Thoracic aorta (tissue), 2 donors: ENCODE measurements at regions not wholly inside any gene's neighbourhood (a gene's known extent, or its start where the extent isn't known, plus 50 kb on each side); places are given as distances from the start of the nearest gene placed in this dataset.

ENCODE experiments used
- ATAC-seq: fragments of 150-250 bp; one replicate; pipeline ENCODE4 v1.8.0; 2017; ENCODE audit warnings: low read depth; ENCODE audit not compliant: insufficient number of reproducible peaks, low FRiP score
- DNase-seq: peaks from one replicate; pipeline ENCODE4 v3.0.0-alpha.2; 2020; ENCODE audit warnings: low spot score
- H3K27ac ChIP-seq, 2 donors: fragments of 200-600 bp; sonication (generic); 1 replicate in 1 of 2; 2 replicates in 1 of 2; pipeline ENCODE4 v1.5.1; 2016; ENCODE audit warnings: mild to moderate bottlenecking in 2 of 2, moderate library complexity in 2 of 2
- H3K27me3 ChIP-seq: fragments of 200-600 bp; sonication (generic); replicated peaks from 2 replicates; pipeline ENCODE4 v1.6.0; 2016; ENCODE audit warnings: mild to moderate bottlenecking; ENCODE audit not compliant: insufficient read depth
- H3K36me3 ChIP-seq: fragments of 200-600 bp; sonication (generic); one replicate; pipeline ENCODE4 v1.5.1; 2016
- H3K4me1 ChIP-seq, 2 donors: fragments of 200-600 bp; sonication (generic); 1 replicate in 1 of 2; 2 replicates in 1 of 2; pipeline versions ENCODE4 v1.5.1 to v1.6.0; 2016; ENCODE audit warnings: low read depth in 2 of 2, mild to moderate bottlenecking in 1 of 2; ENCODE audit not compliant: control insufficient read depth in 1 of 2
- H3K4me3 ChIP-seq: fragments of 200-600 bp; sonication (generic); 2 replicates; pipeline ENCODE4 v1.5.1; 2016; ENCODE audit warnings: mild to moderate bottlenecking
- H3K9me3 ChIP-seq: fragments of 200-600 bp; sonication (generic); 2 replicates; pipeline ENCODE4 v1.5.1; 2016
- CTCF ChIP-seq: fragments of 200-600 bp; sonication (generic); IDR thresholded peaks from one replicate; pipeline ENCODE4 v1.5.1; 2019; ENCODE audit warnings: antibody characterized with exemption

DNA sequence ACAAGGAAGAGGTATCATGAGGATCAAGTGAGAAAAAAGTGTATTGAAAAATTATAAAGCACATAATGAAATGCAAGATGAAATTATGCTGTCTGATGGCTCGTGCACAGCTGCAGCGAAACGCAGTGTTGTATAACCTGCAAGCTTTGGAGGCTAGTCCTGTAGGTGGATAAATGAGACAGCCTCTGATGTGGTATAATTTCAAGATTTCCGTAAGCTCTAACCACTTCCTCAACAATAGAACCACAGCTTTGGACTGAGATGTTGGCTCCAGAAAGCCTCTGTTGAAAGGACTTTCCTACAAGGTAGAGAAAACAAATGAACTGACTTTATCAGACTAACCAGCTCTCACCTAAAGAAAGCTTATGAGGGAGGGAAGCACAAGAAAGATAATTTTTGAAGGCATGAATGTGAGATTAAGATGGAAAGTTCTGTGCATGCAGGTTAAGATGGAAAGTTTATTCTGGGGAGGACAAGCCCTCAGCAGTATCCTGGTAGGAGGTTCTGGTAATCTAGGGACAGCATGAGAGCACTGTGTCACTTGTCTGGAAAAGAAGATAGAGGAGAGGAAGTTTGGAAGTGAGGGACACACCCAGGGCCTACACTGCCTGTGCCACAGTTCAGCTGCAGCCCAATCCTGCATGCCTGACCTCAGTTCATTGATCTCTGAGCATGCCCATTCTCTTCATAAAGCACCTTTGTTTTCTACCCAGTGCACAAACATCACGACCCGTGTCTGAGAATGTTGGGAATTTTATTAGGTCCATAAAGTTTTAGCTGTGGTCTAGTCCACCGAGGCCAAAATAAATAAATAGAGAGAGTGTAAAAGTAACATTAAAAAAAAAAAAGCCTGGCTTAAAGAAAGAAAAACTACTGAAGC lies 161.5 kb upstream of the SFRP2 start:
- no peak for ATAC-seq
- peaks cover 0 to 11% of the 10 kb centered on the region in 2 donors for H3K4me1 ChIP-seq
- H3K27me3 ChIP-seq, result no peaks in the 10 kb centered on the region
- no peak overlapping the region for H3K27ac ChIP-seq
- DNase-seq, result no peak
- H3K9me3 ChIP-seq, result peaks cover 4% of the 10 kb centered on the region
- no peaks in the 10 kb centered on the region for H3K36me3 ChIP-seq
- no peak overlapping the region for H3K4me3 ChIP-seq
- no peak for TF ChIP-seq CTCF

DNA sequence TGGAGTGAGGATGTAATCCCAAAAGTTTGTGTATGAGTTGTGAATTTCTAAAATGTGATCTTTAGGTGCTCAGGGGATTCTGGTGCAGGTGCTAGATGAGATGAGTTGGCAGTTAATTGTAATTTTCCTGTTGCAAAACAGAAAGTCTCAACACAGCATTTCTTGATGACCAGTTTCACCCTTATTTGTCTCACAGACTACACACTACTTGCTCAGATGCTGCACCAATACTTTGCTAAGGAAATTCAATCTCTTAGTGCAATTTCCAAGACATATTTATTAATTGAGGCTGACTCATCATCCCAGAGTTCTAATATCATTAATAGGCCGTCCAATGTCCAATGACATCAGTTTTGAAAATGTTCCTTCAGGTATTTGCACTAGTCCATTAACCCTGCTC lies 159.2 kb upstream of the SFRP2 start:
- ATAC-seq, result no peak
- Histone ChIP-seq H3K9me3 (peaks cover 4% of the 10 kb centered on the region), H3K4me1 (peaks cover 0 to 11% of the 10 kb centered on the region in 2 donors), H3K27me3 (no peaks in the 10 kb centered on the region), H3K27ac (no peak overlapping the region), H3K36me3 (no peaks in the 10 kb centered on the region), H3K4me3 (no peak overlapping the region)
- TF ChIP-seq CTCF, result no peak
- no peak for DNase-seq

DNA sequence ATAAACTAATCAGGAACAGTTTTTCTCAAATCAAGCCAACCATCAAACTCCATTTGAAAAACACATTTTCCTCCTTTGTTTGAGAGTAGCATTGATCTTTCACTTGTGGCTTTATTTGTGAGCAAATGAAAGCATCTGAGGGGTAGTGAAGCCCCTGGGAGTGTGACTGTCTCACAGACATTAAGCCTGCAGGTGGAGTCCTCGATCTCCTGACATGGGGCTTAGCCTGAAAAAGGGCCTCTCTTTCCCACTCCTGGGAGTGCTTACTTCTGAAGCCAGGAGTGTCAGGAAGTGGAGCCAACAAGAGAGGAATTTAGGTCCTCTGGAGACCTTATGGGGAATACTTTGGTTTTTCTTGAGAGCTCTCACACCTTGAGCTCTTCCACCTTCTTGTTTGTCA lies 158.2 kb upstream of the SFRP2 start:
- Histone ChIP-seq H3K4me3 (no peak overlapping the region), H3K36me3 (no peaks in the 10 kb centered on the region), H3K27ac (no peak overlapping the region), H3K4me1 (peaks cover 0 to 11% of the 10 kb centered on the region in 2 donors), H3K9me3 (peaks cover 4% of the 10 kb centered on the region), H3K27me3 (no peaks in the 10 kb centered on the region)
- no peak for TF ChIP-seq CTCF
- no peak for DNase-seq
- ATAC-seq, result no peak

- DNase-seq, result no peak
- Histone ChIP-seq H3K27ac (no peak overlapping the region), H3K9me3 (peaks cover 4% of the 10 kb centered on the region), H3K4me3 (no peak overlapping the region), H3K27me3 (no peaks in the 10 kb centered on the region), H3K4me1 (peaks cover 0 to 10% of the 10 kb centered on the region in 2 donors), H3K36me3 (no peaks in the 10 kb centered on the region)
- no peak for TF ChIP-seq CTCF
- no peak for ATAC-seq
These were observed 156.8 kb upstream of the SFRP2 start for GRCh38 chr4:153945704-153946103.

DNA sequence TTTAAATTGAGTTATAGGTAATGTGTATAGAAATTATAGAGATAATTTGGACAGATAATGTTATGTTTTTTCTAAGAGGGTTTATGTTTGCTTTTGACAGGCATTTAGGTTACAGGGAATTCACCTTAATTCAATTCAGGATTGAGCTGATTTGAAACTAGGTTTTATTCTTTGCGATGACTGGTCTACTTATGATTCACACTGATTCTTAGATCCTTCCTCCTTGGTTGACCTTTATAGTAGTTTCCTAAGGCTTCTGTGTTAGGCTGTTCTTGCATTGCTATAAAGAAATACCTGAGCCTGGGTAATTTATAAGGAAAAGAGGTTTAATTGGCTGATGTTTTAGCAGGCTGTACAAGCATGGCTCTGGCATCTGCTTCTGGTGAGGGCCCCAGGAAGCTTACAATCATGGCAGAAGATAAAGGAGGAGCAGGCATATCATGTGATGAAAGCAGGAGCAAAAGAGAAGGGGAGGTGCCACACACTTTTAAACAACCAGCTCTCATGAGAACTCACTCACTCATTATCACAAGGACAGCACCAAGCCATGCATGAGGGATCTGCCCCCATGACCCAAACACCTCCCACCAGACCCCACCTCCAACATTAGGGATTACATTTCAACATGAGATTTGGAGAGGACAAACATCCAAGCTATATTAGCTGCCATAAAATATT lies 155.0 kb upstream of the SFRP2 start:
- no peaks in the 10 kb centered on the region for H3K27me3 ChIP-seq
- H3K4me3 ChIP-seq, result no peak overlapping the region
- H3K9me3 ChIP-seq, result peaks cover 4% of the 10 kb centered on the region
- no peak overlapping the region for H3K27ac ChIP-seq
- no peak for TF ChIP-seq CTCF
- ATAC-seq, result no peak
- H3K4me1 ChIP-seq, result peaks cover 0 to 2% of the 10 kb centered on the region in 2 donors
- no peak for DNase-seq
- H3K36me3 ChIP-seq, result no peaks in the 10 kb centered on the region
